NT2/D1 (cell line): ENCODE measurements at regions not wholly inside any gene's neighbourhood (a gene's known extent, or its start where the extent isn't known, plus 50 kb on each side); places are given as distances from the start of the nearest gene placed in this dataset.
"Not testable (repeated sequence)": the region's sequence is repeated elsewhere in the genome, so short reads cannot be mapped to it uniquely, and the experiment has no call there.

Experiments used
- SUZ12 ChIP-seq: IDR thresholded peaks from 2 replicates; pipeline ENCODE4 v1.6.1; 2011; ENCODE audit not compliant: insufficient read length, insufficient read depth; ENCODE audit errors: extremely low read depth
- YY1 ChIP-seq: IDR thresholded peaks from 2 replicates; pipeline ENCODE4 v1.6.1; 2011; ENCODE audit not compliant: insufficient read length, insufficient read depth
- ZNF274 ChIP-seq: IDR thresholded peaks from 2 replicates; pipeline ENCODE4 v1.6.1; 2011; ENCODE audit warnings: mild to moderate bottlenecking, low read depth, low read length

- TF ChIP-seq YY1, SUZ12, ZNF274: not testable (repeated sequence)
These were observed 143.0 kb downstream of the TBC1D2B start for GRCh38 chr15:77934516-77934915.
